Naive thymus-derived CD4-positive, alpha-beta T cell (primary cell): ENCODE measurements at regions not wholly inside any gene's neighbourhood (a gene's known extent, or its start where the extent isn't known, plus 50 kb on each side); places are given as distances from the start of the nearest gene placed in this dataset.
"Not testable (repeated sequence)": the region's sequence is repeated elsewhere in the genome, so short reads cannot be mapped to it uniquely, and the experiment has no call there.

ENCODE experiments used
- ATAC-seq: fragments of 150-1000 bp; cut with Tn5 transposase; 2 replicates; pipeline ENCODE4 v1.10.0; 2021; ENCODE audit warnings: mild to moderate bottlenecking, moderate library complexity
- CTCF ChIA-PET: fragments of 350-600 bp; sonication (Branson Sonifier 250); formaldehyde crosslinking; loops from one replicate; lab custom pipeline; 2021; ENCODE audit warnings: antibody characterized with exemption; lab: Charles Lee
- POLR2A ChIA-PET: fragments of 350-600 bp; sonication (Branson Sonifier 250); formaldehyde crosslinking; loops from one replicate; lab custom pipeline; 2021; ENCODE audit warnings: antibody characterized with exemption, inconsistent platforms; lab: Charles Lee
- DNase-seq, 9 donors: peaks; one replicate each; pipeline versions ENCODE4 v3.0.0 to v3.0.0-alpha.2; 2020 to 2022; ENCODE audit warnings: mixed read lengths in 1 of 9
- H3K27ac ChIP-seq: one replicate; pipeline ENCODE4 v1.7.0; 2013; ENCODE audit warnings: mild to moderate bottlenecking, low read depth, low read length, moderate library complexity
- H3K27me3 ChIP-seq, 2 donors: one replicate each; pipeline ENCODE4 v1.7.0; 2013; ENCODE audit warnings: low read length in 2 of 2, mild to moderate bottlenecking in 2 of 2, moderate library complexity in 2 of 2; ENCODE audit not compliant: control insufficient read depth in 2 of 2, insufficient read depth in 2 of 2
- H3K36me3 ChIP-seq, 3 experiments: 1 replicate in 2 of 3; 2 replicates in 1 of 3; pipeline ENCODE4 v1.7.0; 2013; ENCODE audit warnings: low read length in 3 of 3, mild to moderate bottlenecking in 3 of 3, moderate library complexity in 1 of 3; ENCODE audit not compliant: insufficient read depth in 3 of 3, control insufficient read depth in 2 of 3
- H3K4me1 ChIP-seq, 2 donors: one replicate each; pipeline ENCODE4 v1.7.0; 2013; ENCODE audit warnings: low read length in 2 of 2, mild to moderate bottlenecking in 2 of 2, moderate library complexity in 1 of 2; ENCODE audit not compliant: control insufficient read depth in 2 of 2, insufficient read depth in 2 of 2
- H3K4me3 ChIP-seq: 2 replicates; pipeline ENCODE4 v1.7.0; 2013; ENCODE audit warnings: mild to moderate bottlenecking, low read length
- H3K9me3 ChIP-seq, 3 experiments: 1 replicate in 2 of 3; 2 replicates in 1 of 3; pipeline ENCODE4 v1.7.0; 2013; ENCODE audit warnings: low read length in 3 of 3; ENCODE audit not compliant: control insufficient read depth in 2 of 3
- H3K27ac Mint-ChIP-seq, 9 donors: one replicate each; pipeline ENCODE4 v1.8.0; 2020 to 2022; ENCODE audit warnings: mixed read lengths in 9 of 9, mild to moderate bottlenecking in 8 of 9, moderate library complexity in 5 of 9, inconsistent platforms in 2 of 9
- H3K27me3 Mint-ChIP-seq, 5 donors: one replicate each; pipeline ENCODE4 v1.8.0; 2021 to 2022; ENCODE audit warnings: mixed read lengths in 5 of 5, mild to moderate bottlenecking in 1 of 5
- H3K36me3 Mint-ChIP-seq, 5 donors: one replicate each; pipeline ENCODE4 v1.8.0; 2020 to 2022; ENCODE audit warnings: mixed read lengths in 5 of 5, mild to moderate bottlenecking in 3 of 5, inconsistent platforms in 1 of 5
- H3K4me1 Mint-ChIP-seq, 7 donors: one replicate each; pipeline ENCODE4 v1.8.0; 2020 to 2022; ENCODE audit warnings: mixed read lengths in 7 of 7, mild to moderate bottlenecking in 3 of 7, inconsistent platforms in 1 of 7
- H3K4me3 Mint-ChIP-seq, 10 donors: one replicate each; pipeline ENCODE4 v1.8.0; 2020 to 2022; ENCODE audit warnings: mild to moderate bottlenecking in 10 of 10, mixed read lengths in 10 of 10, moderate library complexity in 6 of 10, inconsistent platforms in 2 of 10
- H3K9me3 Mint-ChIP-seq, 11 donors: one replicate each; pipeline ENCODE4 v1.8.0; 2020 to 2022; ENCODE audit warnings: mixed read lengths in 11 of 11, mild to moderate bottlenecking in 4 of 11, inconsistent platforms in 1 of 11, moderate library complexity in 1 of 11
- intact Hi-C, 2 donors: fragments of 100-400 bp; cut with micrococcal nuclease; formaldehyde crosslinking; loops; one replicate each; pipeline ENCODE4 v1.15.1; 2023

DNA sequence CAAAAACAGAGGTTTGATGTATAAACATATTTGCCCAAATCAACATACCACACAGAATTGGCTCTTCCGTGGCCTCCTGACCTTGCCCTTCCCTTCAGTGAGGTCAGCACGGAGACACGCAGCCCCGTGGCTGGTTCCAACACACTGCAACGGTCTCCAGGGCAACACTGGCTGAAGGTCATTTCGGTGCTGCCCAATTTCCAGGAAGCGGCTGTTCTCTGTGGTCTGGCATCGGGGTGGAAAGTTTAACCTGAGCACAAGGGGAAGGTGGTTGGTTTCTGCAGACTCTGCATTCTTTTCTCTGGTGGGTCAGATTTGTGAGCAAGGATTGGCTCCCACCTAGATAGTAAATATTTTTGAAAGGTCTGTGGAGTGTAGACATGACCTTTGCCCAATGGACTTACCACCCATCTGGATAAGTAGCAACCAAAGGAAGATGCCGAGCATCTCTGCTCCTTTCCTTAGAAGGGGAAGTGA is 177.6 kb upstream of the PHACTR1 start:
- H3K27me3 ChIP-seq: no peaks in the 10 kb centered on the region
- intact Hi-C loops: no loop called here
- Mint-ChIP-seq H3K27ac (no peak overlapping the region), H3K4me3 (no peak overlapping the region), H3K36me3 (no peaks in the 10 kb centered on the region), H3K27me3 (peaks cover 7 to 21% (median 14%) of the 10 kb centered on the region in 5 donors), H3K9me3 (peaks cover 0 to 9% (median 2%) of the 10 kb centered on the region in 11 donors), H3K4me1 (no peaks in the 10 kb centered on the region)
- CTCF ChIA-PET: no interaction called here
- DNase-seq (no peak), ATAC-seq (no peak)
- H3K36me3 ChIP-seq: no peaks in the 10 kb centered on the region
- H3K27ac ChIP-seq: no peak overlapping the region
- no peaks in the 10 kb centered on the region for H3K4me1 ChIP-seq
- POLR2A ChIA-PET: no interaction called here
- H3K9me3 ChIP-seq: no peaks in the 10 kb centered on the region
- no peak overlapping the region for H3K4me3 ChIP-seq

- H3K4me1 Mint-ChIP-seq, H3K36me3 Mint-ChIP-seq, H3K4me3 ChIP-seq, H3K9me3 ChIP-seq, H3K4me1 ChIP-seq, ATAC-seq, H3K27me3 ChIP-seq, CTCF ChIA-PET, DNase-seq, H3K27ac Mint-ChIP-seq, H3K27ac ChIP-seq, H3K4me3 Mint-ChIP-seq, intact Hi-C loops, H3K36me3 ChIP-seq, POLR2A ChIA-PET: not testable (repeated sequence)
- H3K9me3 Mint-ChIP-seq: peaks cover 0 to 11% (median 3%) of the 10 kb centered on the region in 11 donors
- peaks cover 0 to 32% (median 20%) of the 10 kb centered on the region in 5 donors for H3K27me3 Mint-ChIP-seq
These were observed 174.1 kb upstream of the PHACTR1 start for GRCh38 chr6:12542319-12543115.

DNA sequence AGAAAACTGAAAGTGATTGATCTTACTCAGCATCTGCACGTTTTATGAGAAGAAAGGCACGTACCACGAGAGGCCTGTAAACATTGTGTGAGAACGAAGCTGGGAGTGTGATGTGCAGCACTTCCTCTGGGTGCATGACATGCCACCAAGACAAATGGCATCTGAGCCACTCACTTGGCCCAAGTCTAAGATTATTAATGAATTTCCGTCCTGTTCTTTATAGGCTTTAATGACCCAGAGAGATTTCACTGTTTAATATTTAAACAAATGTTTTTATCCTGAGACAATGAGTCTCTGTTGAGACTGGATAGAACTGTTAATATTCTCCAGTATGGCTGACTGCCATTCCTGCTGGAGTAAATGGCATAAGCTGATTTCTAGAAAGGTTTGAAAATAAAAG is 172.6 kb upstream of the PHACTR1 start:
- POLR2A ChIA-PET: no interaction called here
- H3K27me3 Mint-ChIP-seq: peaks cover 0 to 34% (median 24%) of the 10 kb centered on the region in 5 donors
- CTCF ChIA-PET: no interaction called here
- Histone ChIP-seq H3K4me1 (no peaks in the 10 kb centered on the region), H3K27ac (no peak overlapping the region), H3K27me3 (no peaks in the 10 kb centered on the region), H3K4me3 (no peak overlapping the region), H3K36me3 (no peaks in the 10 kb centered on the region), H3K9me3 (no peaks in the 10 kb centered on the region)
- DNase-seq: no peak
- H3K36me3 Mint-ChIP-seq: no peaks in the 10 kb centered on the region
- peaks cover 0 to 11% (median 3%) of the 10 kb centered on the region in 11 donors for H3K9me3 Mint-ChIP-seq
- ATAC-seq: no peak
- intact Hi-C loops: no loop called here
- no peaks in the 10 kb centered on the region for H3K4me1 Mint-ChIP-seq
- H3K4me3 Mint-ChIP-seq: no peak overlapping the region
- no peak overlapping the region for H3K27ac Mint-ChIP-seq

GRCh38 chr6:12544821-12545565 is 171.6 kb upstream of the PHACTR1 start:
- Mint-ChIP-seq H3K27me3 (peaks cover 0 to 24% (median 20%) of the 10 kb centered on the region in 5 donors), H3K4me1 (no peaks in the 10 kb centered on the region), H3K27ac (no peak overlapping the region), H3K4me3 (no peak overlapping the region), H3K9me3 (peaks cover 0 to 11% (median 3%) of the 10 kb centered on the region in 11 donors), H3K36me3 (no peaks in the 10 kb centered on the region)
- ChIA-PET CTCF (no interaction called here), POLR2A (no interaction called here)
- Histone ChIP-seq H3K4me3 (no peak overlapping the region), H3K4me1 (no peaks in the 10 kb centered on the region), H3K36me3 (no peaks in the 10 kb centered on the region), H3K27me3 (no peaks in the 10 kb centered on the region), H3K9me3 (no peaks in the 10 kb centered on the region), H3K27ac (no peak overlapping the region)
- no peak for ATAC-seq
- no peak for DNase-seq
- intact Hi-C loops: no loop called here

DNA sequence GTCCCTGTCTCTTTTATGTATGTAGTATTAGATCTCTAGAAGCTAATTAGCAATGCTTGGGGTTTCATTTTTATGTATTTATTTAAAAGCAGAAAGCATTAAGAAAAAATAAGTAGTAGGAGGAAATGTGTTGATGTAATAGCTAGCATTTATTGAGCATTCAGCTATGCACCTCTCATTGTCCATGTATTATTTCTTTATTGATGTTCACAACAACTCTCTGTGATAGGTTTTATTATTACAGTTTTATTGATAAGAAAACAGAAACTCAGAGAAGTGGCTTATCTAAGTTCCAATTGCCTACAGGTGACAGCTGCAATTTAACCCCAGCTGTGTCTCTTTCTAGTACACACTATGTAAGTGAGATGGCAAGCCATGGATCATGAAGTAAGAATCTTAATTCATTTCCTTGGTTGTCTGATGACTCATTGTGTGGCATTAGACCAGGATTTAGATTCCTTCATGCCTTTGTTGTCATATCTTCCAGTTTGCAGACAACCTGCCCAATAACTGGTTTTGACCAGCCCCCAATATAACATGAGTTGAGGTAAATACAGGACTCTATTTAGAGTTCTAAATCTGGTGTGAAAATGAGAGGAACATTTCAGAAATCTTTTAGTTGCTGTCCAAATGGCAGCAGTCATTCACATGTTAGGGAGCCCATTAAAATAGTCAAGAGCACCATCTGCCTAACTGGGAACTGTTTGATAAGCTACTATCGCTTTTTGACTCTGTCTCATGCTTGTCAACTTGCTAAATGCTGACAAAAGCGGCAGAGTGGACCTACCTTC is 170.8 kb upstream of the PHACTR1 start:
- peaks cover 0 to 24% (median 18%) of the 10 kb centered on the region in 5 donors for H3K27me3 Mint-ChIP-seq
- no peak for ATAC-seq
- CTCF ChIA-PET: no interaction called here

GRCh38 chr6:12546410-12547002 is 170.1 kb upstream of the PHACTR1 start:
- Mint-ChIP-seq H3K9me3 (peaks cover 0 to 11% (median 4%) of the 10 kb centered on the region in 11 donors), H3K27me3 (peaks cover 0 to 24% (median 22%) of the 10 kb centered on the region in 5 donors), H3K4me1 (no peaks in the 10 kb centered on the region), H3K4me3 (no peak overlapping the region), H3K27ac (no peak overlapping the region), H3K36me3 (no peaks in the 10 kb centered on the region)
- Histone ChIP-seq H3K4me3 (no peak overlapping the region), H3K36me3 (no peaks in the 10 kb centered on the region), H3K27me3 (no peaks in the 10 kb centered on the region), H3K9me3 (no peaks in the 10 kb centered on the region), H3K27ac (no peak overlapping the region), H3K4me1 (no peaks in the 10 kb centered on the region)
- ATAC-seq (no peak), DNase-seq (no peak)
- POLR2A ChIA-PET: no interaction called here
- intact Hi-C loops: no loop called here
- CTCF ChIA-PET: no interaction called here

More for the DNA sequence above, 170.8 kb upstream of the PHACTR1 start:
- Mint-ChIP-seq H3K4me3 (no peak overlapping the region), H3K9me3 (peaks cover 0 to 11% (median 3%) of the 10 kb centered on the region in 11 donors), H3K36me3 (no peaks in the 10 kb centered on the region), H3K4me1 (no peaks in the 10 kb centered on the region), H3K27ac (no peak overlapping the region)
- no peaks in the 10 kb centered on the region for H3K4me1 ChIP-seq
- no peak for DNase-seq
- H3K4me3 ChIP-seq: no peak overlapping the region
- no peak overlapping the region for H3K27ac ChIP-seq
- no peaks in the 10 kb centered on the region for H3K27me3 ChIP-seq
- POLR2A ChIA-PET: no interaction called here
- no peaks in the 10 kb centered on the region for H3K36me3 ChIP-seq
- intact Hi-C loops: no loop called here
- H3K9me3 ChIP-seq: no peaks in the 10 kb centered on the region
